Cardiac fibroblast (primary cell): ENCODE measurements at regions not wholly inside any gene's neighbourhood (a gene's known extent, or its start where the extent isn't known, plus 50 kb on each side); places are given as distances from the start of the nearest gene placed in this dataset.

ENCODE experiments used
- DNase-seq, 2 donors: peaks; one replicate each; pipeline versions ENCODE4 v3.0.0 to v3.0.0-alpha.2; 2010; ENCODE audit warnings: low read depth in 2 of 2
- H3K4me3 ChIP-seq, 2 donors: replicated peaks in 1 of 2; 1 replicate in 1 of 2; 2 replicates in 1 of 2; pipeline ENCODE4 v1.5.1; 2011; ENCODE audit warnings: low read depth in 2 of 2, low read length in 2 of 2, mild to moderate bottlenecking in 2 of 2, moderate library complexity in 1 of 2
- CTCF ChIP-seq: IDR thresholded peaks from one replicate; pipeline ENCODE4 v1.5.1; 2011; ENCODE audit warnings: low read depth, mild to moderate bottlenecking, low read length, inconsistent platforms

DNA sequence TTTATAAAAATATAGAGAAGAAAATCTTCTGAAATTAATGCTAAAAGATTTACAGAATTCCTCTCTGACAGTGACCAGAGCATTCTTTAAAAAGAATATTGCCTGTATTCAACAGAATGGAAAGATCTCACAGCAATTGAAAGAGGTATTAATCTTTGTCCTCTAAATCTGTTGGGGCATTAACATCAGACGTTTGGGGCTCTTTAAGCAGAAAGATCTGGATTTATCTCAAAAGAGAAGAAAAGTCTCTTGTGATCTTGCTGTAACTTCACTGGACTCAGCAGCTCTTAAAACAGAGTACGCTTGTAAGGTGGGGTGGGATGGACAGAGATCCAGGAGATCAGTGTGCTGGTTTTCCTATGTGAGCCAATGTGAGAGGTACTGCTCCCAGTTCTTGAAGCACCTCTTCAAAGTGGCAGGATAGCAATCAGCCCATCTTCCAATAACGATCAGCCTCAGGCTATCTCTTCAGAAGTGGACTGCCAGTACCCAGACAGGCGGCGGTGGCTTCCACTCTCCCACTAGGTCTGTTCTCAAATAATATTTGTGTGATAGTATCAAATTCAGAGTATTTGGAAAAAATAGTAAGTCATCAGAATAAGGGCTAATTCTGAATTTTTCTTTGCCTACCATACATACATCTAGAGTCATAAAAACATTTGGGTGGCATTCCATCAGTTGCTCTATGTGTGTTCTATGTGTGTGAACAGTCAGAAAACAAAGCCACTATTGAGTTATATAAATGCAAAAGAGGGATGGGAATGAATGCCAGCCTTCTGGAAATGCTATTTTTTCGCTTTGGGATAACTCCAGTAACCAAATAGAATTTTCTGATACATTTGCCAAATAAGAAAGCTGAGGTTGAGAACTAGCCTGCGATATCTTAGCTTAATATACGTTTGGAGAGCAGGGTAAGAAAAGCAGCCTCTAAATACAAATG, 237.4 kb upstream of the RGS6 start:
- DNase-seq, result no peak
- no peak overlapping the region for H3K4me3 ChIP-seq
- TF ChIP-seq CTCF, result no peak

DNA sequence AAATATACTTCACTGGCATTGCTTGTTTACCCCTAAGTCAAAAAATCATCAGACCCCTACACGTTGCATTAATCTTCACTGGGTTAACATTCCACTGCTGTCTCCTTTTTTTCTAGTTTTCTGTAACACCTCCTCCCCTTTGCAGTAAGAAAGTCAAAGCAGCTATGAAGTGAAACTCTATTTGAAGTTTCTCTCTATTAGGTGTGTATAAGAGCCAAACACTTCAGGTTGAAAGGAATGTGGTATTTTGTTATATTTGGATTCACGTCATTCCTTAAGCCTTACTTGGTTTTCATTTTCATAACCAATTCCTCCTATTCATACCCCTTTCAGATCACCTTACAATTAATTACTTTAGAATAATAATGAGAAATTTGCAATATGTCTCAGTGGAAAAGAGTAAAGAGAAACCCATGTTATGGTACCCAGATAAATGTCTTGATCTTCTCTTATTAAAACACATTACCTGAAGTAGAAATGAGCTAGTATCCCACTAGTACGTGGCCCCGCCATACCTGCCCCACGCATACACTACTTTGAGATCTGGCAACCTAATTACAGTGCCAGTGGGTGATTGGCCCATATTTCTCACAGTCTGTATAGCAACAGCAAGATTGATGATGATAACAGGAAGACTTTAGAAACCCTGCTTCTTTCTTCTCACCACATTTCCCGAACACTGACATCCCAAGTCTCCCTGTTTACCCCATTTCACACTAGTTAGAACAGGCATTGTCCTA, 236.4 kb upstream of the RGS6 start:
- DNase-seq, result no peak
- no peak for TF ChIP-seq CTCF
- H3K4me3 ChIP-seq, result no peak overlapping the region

- no peak for TF ChIP-seq CTCF
- DNase-seq, result no peak
- no peak overlapping the region for H3K4me3 ChIP-seq
Observed at GRCh38 chr14:71698027-71698426, 234.2 kb upstream of the RGS6 start.

GRCh38 chr14:71698673-71699072, 233.6 kb upstream of the RGS6 start:
- TF ChIP-seq CTCF, result no peak
- DNase-seq, result no peak
- no peak overlapping the region for H3K4me3 ChIP-seq

DNA sequence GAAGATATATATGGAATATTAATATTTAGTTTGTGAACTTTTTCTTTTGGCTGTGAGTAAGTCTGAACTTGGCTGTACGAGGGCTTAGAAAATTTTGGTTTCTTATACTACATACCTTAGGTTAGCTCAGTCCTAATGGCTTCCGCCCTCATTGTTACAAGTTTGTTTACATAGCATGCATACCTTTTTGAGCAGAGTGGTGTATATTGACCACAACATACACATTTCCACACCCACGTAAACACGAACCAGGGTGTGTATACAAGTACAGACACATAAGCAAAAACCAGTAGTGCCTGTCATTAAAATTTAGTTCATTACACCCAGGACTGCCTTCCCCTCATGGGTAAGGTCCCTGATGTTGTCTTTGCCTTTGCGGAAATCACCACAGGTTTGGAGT, 230.2 kb upstream of the RGS6 start:
- DNase-seq, result no peak
- TF ChIP-seq CTCF, result no peak
- H3K4me3 ChIP-seq, result no peak overlapping the region

- no peak for TF ChIP-seq CTCF
- no peak overlapping the region for H3K4me3 ChIP-seq
- DNase-seq, result peak in 1 of 2 donors; percentile 39
Observed at GRCh38 chr14:71702786-71703185, 229.4 kb upstream of the RGS6 start.
